M059J (cell line): ENCODE measurements at regions not wholly inside any gene's neighbourhood (a gene's known extent, or its start where the extent isn't known, plus 50 kb on each side); places are given as distances from the start of the nearest gene placed in this dataset.

ENCODE experiments used
- DNase-seq: peaks from one replicate; pipeline ENCODE4 v3.0.0-alpha.2; 2012; ENCODE audit warnings: low read depth

DNA sequence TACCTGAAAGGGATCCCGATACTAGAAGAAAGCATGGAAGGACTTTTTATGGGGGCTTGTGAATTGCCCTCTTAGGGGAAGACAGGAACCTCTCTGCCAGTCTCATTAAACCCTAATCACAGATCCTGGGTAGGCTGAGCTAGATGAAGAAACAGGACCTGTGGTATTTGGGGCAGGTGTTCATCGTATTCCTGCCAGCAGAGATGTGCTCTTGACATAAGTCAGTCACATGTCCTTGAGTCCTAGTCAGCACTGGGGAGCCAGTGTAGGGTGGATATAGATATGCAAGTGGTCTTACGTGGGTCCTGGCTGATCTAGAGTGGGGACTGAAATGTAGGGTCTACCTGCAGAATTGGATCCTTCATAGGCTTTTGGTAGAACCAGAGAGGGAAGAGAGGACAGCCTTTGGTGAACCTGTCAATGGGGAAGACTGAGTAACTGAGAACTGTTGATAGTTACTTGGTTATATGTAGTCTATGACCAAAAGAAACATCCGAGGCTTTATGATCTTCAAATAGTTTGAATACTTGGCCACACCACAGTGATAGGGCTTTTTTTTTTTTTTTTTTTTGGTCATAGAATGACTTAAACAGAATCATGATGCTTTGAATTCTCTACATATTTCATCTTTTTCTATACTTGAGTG lies 63.5 kb upstream of the WDR1 start:
- DNase-seq = peak; percentile 66

GRCh38 chr4:10178763-10179162 lies 62.2 kb upstream of the WDR1 start:
- no peak for DNase-seq

GRCh38 chr4:10175626-10176025 lies 59.0 kb upstream of the WDR1 start:
- peak; percentile 35 for DNase-seq

DNA sequence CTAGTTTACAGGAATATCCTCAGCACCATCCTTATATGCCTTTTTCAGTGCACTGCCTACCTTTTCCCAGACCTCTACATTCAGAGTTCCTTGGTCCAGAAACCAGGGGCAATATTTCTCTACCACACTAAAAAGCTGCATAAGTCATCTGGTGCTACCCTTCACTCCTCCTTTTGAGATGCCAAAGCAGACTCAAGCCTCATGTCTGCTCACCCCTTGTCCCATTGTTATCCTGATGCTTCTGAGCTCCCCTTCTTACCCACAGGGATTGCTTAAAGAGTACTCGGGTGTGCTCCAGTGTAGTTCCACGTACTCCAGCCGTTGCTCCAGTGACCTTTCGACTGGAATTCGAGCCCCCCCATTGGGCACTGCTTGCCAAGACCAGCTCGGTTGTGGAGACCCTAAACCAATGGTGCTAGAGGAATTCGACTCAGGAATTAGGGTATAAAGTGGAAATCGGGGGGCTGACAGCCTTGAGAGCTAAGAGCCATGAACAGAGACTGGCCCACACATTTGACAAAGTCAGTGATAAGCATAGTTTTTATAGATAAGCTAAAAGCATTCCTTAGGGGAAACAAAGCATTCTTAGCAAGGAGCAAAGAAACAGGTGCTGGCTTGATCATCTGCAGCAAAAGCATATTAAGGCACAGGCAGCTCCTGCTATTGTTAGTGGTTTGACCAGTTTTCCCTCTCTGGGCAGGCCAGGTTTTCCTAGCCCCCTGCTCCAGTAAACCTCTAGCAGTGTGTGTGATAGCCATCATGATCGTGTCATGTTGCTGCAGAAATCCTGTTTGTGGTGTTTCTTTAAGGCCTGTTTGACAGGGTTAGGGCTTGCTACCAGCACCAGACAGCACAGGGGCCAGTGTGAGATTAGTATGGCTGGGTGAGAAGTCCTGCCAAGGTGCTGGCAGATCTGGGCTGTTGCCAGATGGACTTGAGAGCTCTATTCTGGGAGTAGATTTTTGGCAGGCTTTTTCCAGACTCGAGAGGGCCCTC lies 57.5 kb upstream of the WDR1 start:
- peak; percentile 49 for DNase-seq

DNA sequence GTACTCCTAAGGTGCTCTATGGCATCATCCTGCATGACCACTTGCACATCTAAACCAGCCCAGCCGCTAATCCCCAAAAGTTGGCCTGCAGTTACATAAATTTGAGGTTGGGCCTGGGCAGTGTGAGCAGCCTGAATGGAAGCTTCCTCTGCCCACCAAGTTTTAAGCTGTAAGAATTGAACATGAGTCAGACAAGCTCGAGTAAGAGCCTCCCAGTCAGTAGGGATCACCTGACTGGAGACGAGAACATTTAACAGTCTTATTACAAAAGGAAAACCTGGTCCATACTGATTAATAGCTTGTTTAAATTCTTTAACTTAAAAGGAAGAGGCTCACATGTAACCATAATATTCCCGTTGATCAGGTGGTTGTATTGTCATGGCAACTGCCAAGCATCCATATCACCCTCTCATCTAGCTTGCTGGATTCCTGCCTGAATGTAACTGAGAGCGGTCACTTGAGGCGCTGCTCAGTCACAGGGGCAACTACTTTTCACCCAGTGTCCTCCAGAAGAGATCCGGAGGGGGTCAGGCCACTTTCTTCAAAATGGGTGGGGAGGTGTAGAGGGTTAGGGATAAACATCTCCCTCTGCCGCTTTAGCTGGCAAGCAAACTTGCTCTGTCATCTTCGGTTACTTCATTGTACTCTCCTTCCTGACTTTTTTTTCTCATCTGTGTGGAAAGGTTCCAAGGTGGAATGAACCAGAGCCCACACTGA lies 56.6 kb upstream of the WDR1 start:
- DNase-seq = peak; percentile 94

GRCh38 chr4:10172278-10172921 lies 55.8 kb upstream of the WDR1 start:
- peak; percentile 63 for DNase-seq

DNA sequence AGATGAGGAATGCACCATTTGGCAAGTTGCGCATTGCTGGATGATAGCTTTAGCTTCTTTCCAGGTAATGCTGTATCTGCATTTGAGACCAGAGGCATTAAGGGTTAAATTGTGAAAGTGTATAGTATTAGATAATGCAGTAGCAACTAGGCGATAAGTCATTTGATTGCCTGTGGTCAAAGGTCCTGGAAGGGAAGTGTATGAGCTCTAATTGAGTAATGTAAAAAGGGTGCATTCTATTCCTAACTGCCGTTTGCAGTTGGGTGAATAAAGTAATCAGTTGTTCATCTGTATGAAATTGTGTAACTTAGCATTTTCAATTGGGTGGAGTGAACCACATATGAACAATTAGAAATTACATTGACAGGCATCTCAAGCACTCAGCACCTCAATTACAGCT lies 54.5 kb upstream of the WDR1 start:
- DNase-seq = peak; percentile 41

DNA sequence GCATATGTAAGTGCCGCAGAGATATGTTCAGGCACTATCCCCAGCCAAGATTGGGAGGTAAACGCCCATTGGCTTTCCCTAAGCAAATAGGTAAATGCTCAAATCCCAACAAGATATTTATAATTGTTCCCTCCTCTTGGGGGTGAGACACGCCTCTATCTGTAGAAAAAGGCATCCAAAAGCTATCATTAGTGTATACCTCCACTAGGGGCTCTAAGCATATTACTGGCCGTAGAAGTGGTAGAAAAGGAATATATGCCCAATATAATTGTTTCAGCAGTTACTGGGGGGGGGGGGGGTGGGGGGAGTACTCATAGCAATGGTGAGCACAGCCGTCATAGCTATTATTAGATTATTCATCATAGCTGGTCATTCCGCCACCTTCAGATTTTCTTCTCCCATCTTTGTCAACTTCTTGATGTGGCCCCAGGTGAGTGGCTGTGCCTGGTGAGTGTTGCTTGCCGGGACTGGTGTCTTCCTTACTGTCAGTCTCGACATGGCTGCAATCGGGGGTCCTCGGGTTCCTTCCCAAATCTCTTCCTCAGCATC lies 53.3 kb upstream of the WDR1 start:
- DNase-seq = no peak

GRCh38 chr4:10168151-10168550 lies 51.6 kb upstream of the WDR1 start:
- DNase-seq = no peak

DNA sequence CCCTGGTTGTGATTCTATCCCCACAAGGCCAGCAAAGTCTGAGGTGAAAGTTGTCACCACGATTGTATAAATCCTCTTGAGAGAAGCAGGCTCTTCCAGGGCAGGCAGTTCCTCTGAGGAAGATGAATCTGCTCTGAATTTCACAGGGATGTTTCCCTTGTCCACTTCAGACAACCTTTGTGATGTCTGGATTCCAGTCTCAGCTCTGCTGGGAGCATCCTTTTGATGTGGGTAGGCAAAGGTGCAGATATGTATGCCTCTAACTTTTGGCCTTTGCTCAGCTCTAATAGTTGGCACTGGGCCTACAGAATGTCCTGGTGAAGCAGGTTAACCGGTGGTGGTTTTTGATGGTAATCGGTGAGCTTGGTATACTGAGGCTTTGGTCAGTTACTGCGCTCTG lies 50.6 kb upstream of the WDR1 start:
- DNase-seq = no peak
